AG04449 (cell line): ENCODE measurements at regions not wholly inside any gene's neighbourhood (a gene's known extent, or its start where the extent isn't known, plus 50 kb on each side); places are given as distances from the start of the nearest gene placed in this dataset.

Experiments used
- CTCF ChIA-PET: fragments of 350-600 bp; formaldehyde crosslinking; extraction: SDS; loops from one replicate; lab custom pipeline; 2021; ENCODE audit warnings: antibody characterized with exemption; lab: Yijun Ruan, JAX
- POLR2A ChIA-PET: fragments of 400-600, 350-600 bp; formaldehyde crosslinking; extraction: SDS; loops from one replicate; lab custom pipeline; 2020; ENCODE audit warnings: antibody characterized with exemption, inconsistent platforms; lab: Yijun Ruan, JAX
- DNase-seq: peaks from one replicate; pipeline ENCODE4 v3.0.0-alpha.2; 2010; ENCODE audit warnings: low read depth, low spot score
- H3K4me3 ChIP-seq: 2 replicates; pipeline ENCODE4 v1.5.1; 2011; ENCODE audit warnings: low read depth, mild to moderate bottlenecking, control low read depth, low read length
- TF ChIP-seq, protein P1 (sequence below): IDR thresholded peaks from one replicate; pipeline ENCODE4 v1.5.1; 2011; ENCODE audit warnings: mild to moderate bottlenecking, moderate library complexity, low read length, control low read depth, inconsistent platforms; ENCODE audit not compliant: insufficient read depth; ENCODE audit errors: missing control alignments

- no peak for DNase-seq
- POLR2A ChIA-PET = no interaction called here
- TF ChIP-seq, protein P1, sequence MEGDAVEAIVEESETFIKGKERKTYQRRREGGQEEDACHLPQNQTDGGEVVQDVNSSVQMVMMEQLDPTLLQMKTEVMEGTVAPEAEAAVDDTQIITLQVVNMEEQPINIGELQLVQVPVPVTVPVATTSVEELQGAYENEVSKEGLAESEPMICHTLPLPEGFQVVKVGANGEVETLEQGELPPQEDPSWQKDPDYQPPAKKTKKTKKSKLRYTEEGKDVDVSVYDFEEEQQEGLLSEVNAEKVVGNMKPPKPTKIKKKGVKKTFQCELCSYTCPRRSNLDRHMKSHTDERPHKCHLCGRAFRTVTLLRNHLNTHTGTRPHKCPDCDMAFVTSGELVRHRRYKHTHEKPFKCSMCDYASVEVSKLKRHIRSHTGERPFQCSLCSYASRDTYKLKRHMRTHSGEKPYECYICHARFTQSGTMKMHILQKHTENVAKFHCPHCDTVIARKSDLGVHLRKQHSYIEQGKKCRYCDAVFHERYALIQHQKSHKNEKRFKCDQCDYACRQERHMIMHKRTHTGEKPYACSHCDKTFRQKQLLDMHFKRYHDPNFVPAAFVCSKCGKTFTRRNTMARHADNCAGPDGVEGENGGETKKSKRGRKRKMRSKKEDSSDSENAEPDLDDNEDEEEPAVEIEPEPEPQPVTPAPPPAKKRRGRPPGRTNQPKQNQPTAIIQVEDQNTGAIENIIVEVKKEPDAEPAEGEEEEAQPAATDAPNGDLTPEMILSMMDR = no peak
- H3K4me3 ChIP-seq = no peak overlapping the region
- CTCF ChIA-PET = interaction anchor here (2.0 kb wide), 1 partner anchor 189 kb away, joined by 4 read pairs; no protein-coding TSS in a partner anchor
Observed at GRCh38 chr11:45560913-45561281, 104.5 kb downstream of the CHST1 start.

- CTCF ChIA-PET = no interaction called here
- H3K4me3 ChIP-seq = no peak overlapping the region
- POLR2A ChIA-PET = no interaction called here
- TF ChIP-seq, protein P1 = no peak
- no peak for DNase-seq
Observed at GRCh38 chr11:45560155-45560912, 105.1 kb downstream of the CHST1 start.

DNA sequence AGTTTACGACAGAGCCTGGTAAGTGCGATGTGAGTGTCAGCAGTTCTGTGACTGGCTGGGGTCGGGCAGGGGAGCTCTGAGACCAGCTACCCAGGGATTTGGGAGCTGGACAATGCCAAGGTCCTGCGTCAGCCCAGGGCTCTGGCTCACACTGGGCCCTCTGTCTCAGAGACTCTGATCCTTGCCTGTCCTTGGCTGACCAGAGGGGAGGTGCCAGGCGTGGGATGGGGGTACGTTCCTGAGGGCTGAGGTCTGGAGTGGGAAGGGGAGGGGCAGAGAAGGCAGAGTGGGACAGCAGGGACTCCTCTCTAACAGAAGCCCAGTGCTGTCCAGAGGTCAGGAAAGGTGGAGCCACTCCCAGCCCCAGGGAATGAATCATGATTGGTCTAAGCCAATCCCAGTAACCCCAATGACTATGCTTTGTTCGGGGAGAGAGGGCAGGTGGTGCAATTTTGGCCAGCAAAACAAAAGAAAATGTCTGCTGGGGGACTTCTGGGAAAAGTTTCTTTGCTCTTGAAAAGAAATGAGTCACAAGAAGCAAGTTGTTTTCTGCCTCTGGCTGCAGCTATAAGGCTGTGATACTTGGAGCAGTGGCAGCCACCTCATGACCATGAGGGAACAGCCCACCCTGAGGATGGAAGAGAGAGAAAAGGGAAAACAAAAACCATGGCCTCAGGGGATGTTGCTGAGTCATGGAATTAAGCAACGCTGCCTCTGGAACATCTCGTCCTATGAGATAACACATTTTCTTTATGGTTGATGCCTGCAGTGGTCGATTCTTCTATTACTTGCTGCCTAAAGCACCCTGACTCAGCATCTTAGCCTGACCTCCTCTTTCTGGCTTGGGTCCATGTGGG, 108.3 kb downstream of the CHST1 start:
- no peak overlapping the region for H3K4me3 ChIP-seq
- TF ChIP-seq, protein P1 = no peak
- POLR2A ChIA-PET = no interaction called here
- CTCF ChIA-PET = no interaction called here
- DNase-seq = no peak

GRCh38 chr11:45554230-45554967, 111.0 kb downstream of the CHST1 start:
- TF ChIP-seq, protein P1 = no peak
- H3K4me3 ChIP-seq = no peak overlapping the region
- POLR2A ChIA-PET = no interaction called here
- CTCF ChIA-PET = no interaction called here
- DNase-seq = no peak

GRCh38 chr11:45553383-45553936, 112.0 kb downstream of the CHST1 start:
- POLR2A ChIA-PET = no interaction called here
- no peak for DNase-seq
- TF ChIP-seq, protein P1 = no peak
- H3K4me3 ChIP-seq = no peak overlapping the region
- CTCF ChIA-PET = no interaction called here
